Prostate gland (tissue), 2 donors: ENCODE measurements at regions not wholly inside any gene's neighbourhood (a gene's known extent, or its start where the extent isn't known, plus 50 kb on each side); places are given as distances from the start of the nearest gene placed in this dataset.

Experiments used
- DNase-seq: peaks from one replicate; pipeline ENCODE4 v3.0.0-alpha.2; 2019; ENCODE audit warnings: low spot score
- H3K27ac ChIP-seq, 2 donors: fragments of 200-600 bp; sonication (generic); 2 replicates each; pipeline ENCODE4 v1.5.1; 2017 to 2019
- H3K27me3 ChIP-seq: fragments of 200-600 bp; sonication (generic); replicated peaks from 2 replicates; pipeline ENCODE4 v1.5.1; 2019; ENCODE audit not compliant: insufficient read depth
- H3K36me3 ChIP-seq, 2 donors: fragments of 200-600 bp; sonication (generic); 1 replicate in 1 of 2; 2 replicates in 1 of 2; pipeline versions ENCODE4 v1.5.1 to v1.8.1; 2017 to 2019
- H3K4me1 ChIP-seq: fragments of 200-600 bp; sonication (generic); replicated peaks from 2 replicates; pipeline ENCODE4 v1.5.1; 2019
- H3K4me3 ChIP-seq, 2 donors: fragments of 200-600 bp; sonication (generic); 2 replicates each; pipeline ENCODE4 v1.5.1; 2017 to 2019
- H3K9me3 ChIP-seq: fragments of 200-600 bp; sonication (generic); 2 replicates; pipeline ENCODE4 v1.5.1; 2017
- POLR2A ChIP-seq: fragments of 450-650 bp; IDR thresholded peaks from one replicate; pipeline ENCODE4 v1.6.1; 2016; ENCODE audit warnings: antibody characterized with exemption, mild to moderate bottlenecking
- POLR2AphosphoS5 ChIP-seq: sonication (generic); formaldehyde crosslinking; IDR thresholded peaks from one replicate; pipeline ENCODE4 v1.6.1; 2017; ENCODE audit warnings: antibody characterized with exemption
- WGBS: methylation state at CpG from one replicate; pipeline ENCODE4 v1.1.5; 2018; 5-methylcytosine and 5-hydroxymethylcytosine counted together
- intact Hi-C: fragments of 100-400 bp; cut with DNase I; formaldehyde crosslinking; loops from one replicate; pipeline ENCODE4 v1.14.2; 2022
- TF ChIP-seq, protein P1 (sequence below), 4 experiments: fragments of 200-600 bp in 2 of 4; fragments of 450-650 bp in 2 of 4; sonication (generic) in 2 of 4; IDR thresholded peaks; 1 replicate in 3 of 4; 2 replicates in 1 of 4; pipeline ENCODE4 v1.5.1; 2016 to 2019; ENCODE audit warnings: antibody characterized with exemption in 4 of 4, mild to moderate bottlenecking in 2 of 4, moderate library complexity in 2 of 4

- WGBS = 75% methylated on average over 7 of the region's 7 CpGs
- intact Hi-C loops = no loop called here
- H3K9me3 ChIP-seq = no peaks in the 10 kb centered on the region
- H3K36me3 ChIP-seq = no peaks in the 10 kb centered on the region
- H3K27ac ChIP-seq = no peak overlapping the region
- no peaks in the 10 kb centered on the region for H3K4me1 ChIP-seq
- H3K27me3 ChIP-seq = no peaks in the 10 kb centered on the region
- H3K4me3 ChIP-seq = no peak overlapping the region
- no peak for DNase-seq
- TF ChIP-seq, protein P1, sequence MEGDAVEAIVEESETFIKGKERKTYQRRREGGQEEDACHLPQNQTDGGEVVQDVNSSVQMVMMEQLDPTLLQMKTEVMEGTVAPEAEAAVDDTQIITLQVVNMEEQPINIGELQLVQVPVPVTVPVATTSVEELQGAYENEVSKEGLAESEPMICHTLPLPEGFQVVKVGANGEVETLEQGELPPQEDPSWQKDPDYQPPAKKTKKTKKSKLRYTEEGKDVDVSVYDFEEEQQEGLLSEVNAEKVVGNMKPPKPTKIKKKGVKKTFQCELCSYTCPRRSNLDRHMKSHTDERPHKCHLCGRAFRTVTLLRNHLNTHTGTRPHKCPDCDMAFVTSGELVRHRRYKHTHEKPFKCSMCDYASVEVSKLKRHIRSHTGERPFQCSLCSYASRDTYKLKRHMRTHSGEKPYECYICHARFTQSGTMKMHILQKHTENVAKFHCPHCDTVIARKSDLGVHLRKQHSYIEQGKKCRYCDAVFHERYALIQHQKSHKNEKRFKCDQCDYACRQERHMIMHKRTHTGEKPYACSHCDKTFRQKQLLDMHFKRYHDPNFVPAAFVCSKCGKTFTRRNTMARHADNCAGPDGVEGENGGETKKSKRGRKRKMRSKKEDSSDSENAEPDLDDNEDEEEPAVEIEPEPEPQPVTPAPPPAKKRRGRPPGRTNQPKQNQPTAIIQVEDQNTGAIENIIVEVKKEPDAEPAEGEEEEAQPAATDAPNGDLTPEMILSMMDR (IDR thresholded peaks at IDR 0.05) = no peak
- TF ChIP-seq POLR2AphosphoS5 (no peak), POLR2A (no peak)
Observed at GRCh38 chr2:44051593-44052347, 56.0 kb upstream of the LRPPRC start.

DNA sequence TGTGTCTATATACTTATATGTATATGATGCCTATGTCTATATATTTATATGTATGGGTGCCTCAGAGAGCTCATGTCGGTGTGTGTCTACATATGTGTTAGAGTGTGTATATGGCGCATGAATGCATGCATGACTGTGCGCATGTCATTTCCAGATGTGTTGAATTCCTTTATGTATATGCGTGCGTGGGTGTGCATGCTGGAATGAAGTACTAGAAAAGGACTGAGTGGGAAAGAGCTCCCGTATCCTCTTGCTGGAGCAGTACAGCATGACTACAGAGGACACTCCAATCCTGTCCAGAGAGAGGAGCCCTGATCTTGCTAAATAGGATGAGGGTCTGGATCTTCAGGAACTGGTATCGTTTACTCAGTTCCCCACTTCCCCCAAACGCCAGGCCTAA, 56.8 kb upstream of the LRPPRC start:
- intact Hi-C loops = no loop called here

GRCh38 chr2:44053052-44053451, 57.3 kb upstream of the LRPPRC start:
- Histone ChIP-seq H3K4me3 (no peak overlapping the region), H3K4me1 (no peaks in the 10 kb centered on the region), H3K27ac (no peak overlapping the region), H3K36me3 (no peaks in the 10 kb centered on the region), H3K9me3 (no peaks in the 10 kb centered on the region), H3K27me3 (no peaks in the 10 kb centered on the region)
- TF ChIP-seq POLR2A (no peak), POLR2AphosphoS5 (no peak)
- TF ChIP-seq, protein P1 (IDR thresholded peaks at IDR 0.05) = no peak
- DNase-seq = no peak
- intact Hi-C loops = no loop called here
- WGBS = 65% methylated on average over 2 of the region's 2 CpGs

More for the DNA sequence above, 56.8 kb upstream of the LRPPRC start:
- Histone ChIP-seq H3K4me1 (no peaks in the 10 kb centered on the region), H3K27me3 (no peaks in the 10 kb centered on the region), H3K9me3 (no peaks in the 10 kb centered on the region), H3K36me3 (no peaks in the 10 kb centered on the region), H3K27ac (no peak overlapping the region), H3K4me3 (no peak overlapping the region)
- DNase-seq = no peak
- 86% methylated on average over 8 of the region's 8 CpGs for WGBS
- TF ChIP-seq POLR2AphosphoS5 (no peak), POLR2A (no peak)
- TF ChIP-seq, protein P1 (IDR thresholded peaks at IDR 0.05) = no peak

DNA sequence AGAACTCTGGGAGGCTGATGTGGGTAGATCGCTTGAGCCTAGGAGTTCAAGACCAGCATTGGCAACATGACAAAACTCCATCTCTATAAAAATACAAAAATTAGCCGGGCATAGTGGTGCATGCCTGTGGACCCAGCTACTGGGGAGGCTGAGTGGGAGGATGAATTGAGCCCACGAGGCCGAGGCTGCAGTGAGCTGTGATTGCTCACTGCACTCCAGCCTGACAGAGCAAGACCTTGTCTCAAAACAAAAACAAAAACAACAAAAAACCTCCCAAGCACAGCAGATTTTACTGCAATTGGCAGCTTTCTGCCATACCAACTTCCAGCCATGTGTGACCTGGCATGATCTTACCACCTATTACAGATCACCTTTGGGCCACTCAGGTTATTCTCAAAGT, 57.7 kb upstream of the LRPPRC start:
- Histone ChIP-seq H3K4me3 (no peak overlapping the region), H3K27me3 (no peaks in the 10 kb centered on the region), H3K4me1 (no peaks in the 10 kb centered on the region), H3K27ac (no peak overlapping the region), H3K36me3 (no peaks in the 10 kb centered on the region), H3K9me3 (no peaks in the 10 kb centered on the region)
- TF ChIP-seq POLR2A (no peak), POLR2AphosphoS5 (no peak)
- TF ChIP-seq, protein P1 (IDR thresholded peaks at IDR 0.05) = no peak
- no peak for DNase-seq
- WGBS = 64% methylated on average over 4 of the region's 4 CpGs
- intact Hi-C loops = no loop called here

GRCh38 chr2:44055229-44055628, 59.4 kb upstream of the LRPPRC start:
- WGBS = 58% methylated on average over 2 of the region's 2 CpGs
- TF ChIP-seq POLR2A (no peak), POLR2AphosphoS5 (no peak)
- TF ChIP-seq, protein P1 (IDR thresholded peaks at IDR 0.05) = no peak
- intact Hi-C loops = loop anchor here (5.0 kb wide), 1 partner anchor 887 kb away; the partner anchor contains the start of gene SIX3
- Histone ChIP-seq H3K9me3 (no peaks in the 10 kb centered on the region), H3K4me1 (no peaks in the 10 kb centered on the region), H3K4me3 (no peak overlapping the region), H3K27me3 (no peaks in the 10 kb centered on the region), H3K27ac (no peak overlapping the region), H3K36me3 (no peaks in the 10 kb centered on the region)
- DNase-seq = no peak
